Natural killer cell (primary cell): ENCODE measurements at regions not wholly inside any gene's neighbourhood (a gene's known extent, or its start where the extent isn't known, plus 50 kb on each side); places are given as distances from the start of the nearest gene placed in this dataset.

ENCODE experiments used
- ATAC-seq, 3 donors: fragments of 150-1000 bp in 2 of 3; fragments of 200-7000 bp in 1 of 3; cut with Tn5 transposase; 1 replicate in 1 of 3; 2 replicates in 2 of 3; pipeline ENCODE4 v1.10.0; 2021; ENCODE audit warnings: mild to moderate bottlenecking in 2 of 3, moderate library complexity in 2 of 3
- DNase-seq, 2 donors: peaks; one replicate each; pipeline versions ENCODE4 v3.0.0 to v3.0.0-alpha.2; 2013 to 2021; ENCODE audit warnings: mixed read lengths in 1 of 2
- H3K27ac ChIP-seq: one replicate; pipeline ENCODE4 v1.5.1; 2013; ENCODE audit warnings: mild to moderate bottlenecking, low read length
- H3K27me3 ChIP-seq: one replicate; pipeline ENCODE4 v1.6.1; 2013; ENCODE audit warnings: low read length; ENCODE audit not compliant: control insufficient read depth, insufficient read depth
- H3K36me3 ChIP-seq: one replicate; pipeline ENCODE4 v1.6.1; 2013; ENCODE audit warnings: low read length; ENCODE audit not compliant: control insufficient read depth, insufficient read depth
- H3K4me1 ChIP-seq: one replicate; pipeline ENCODE4 v1.6.1; 2013; ENCODE audit warnings: low read length; ENCODE audit not compliant: control insufficient read depth, insufficient read depth
- H3K4me3 ChIP-seq: one replicate; pipeline ENCODE4 v1.5.1; 2013; ENCODE audit warnings: low read length
- H3K9me3 ChIP-seq: one replicate; pipeline ENCODE4 v1.6.1; 2013; ENCODE audit warnings: low read length; ENCODE audit not compliant: control insufficient read depth, insufficient read depth
- H3K27ac Mint-ChIP-seq, 2 donors: one replicate each; pipeline ENCODE4 v1.8.0; 2022; ENCODE audit warnings: mild to moderate bottlenecking in 2 of 2, mixed read lengths in 2 of 2, moderate library complexity in 1 of 2
- H3K27me3 Mint-ChIP-seq, 2 donors: one replicate each; pipeline ENCODE4 v1.8.0; 2022; ENCODE audit warnings: low read depth in 2 of 2, mixed read lengths in 2 of 2
- H3K36me3 Mint-ChIP-seq: one replicate; pipeline ENCODE4 v1.8.0; 2022; ENCODE audit warnings: mixed read lengths
- H3K4me1 Mint-ChIP-seq, 2 donors: one replicate each; pipeline ENCODE4 v1.8.0; 2022; ENCODE audit warnings: mixed read lengths in 2 of 2
- H3K4me3 Mint-ChIP-seq: one replicate; pipeline ENCODE4 v1.8.0; 2022; ENCODE audit warnings: mild to moderate bottlenecking, moderate library complexity, mixed read lengths
- H3K9me3 Mint-ChIP-seq, 2 donors: one replicate each; pipeline ENCODE4 v1.8.0; 2022; ENCODE audit warnings: mixed read lengths in 2 of 2
- WGBS: methylation state at CpG from one replicate; pipeline ENCODE4 v1.1.7; 2013; ENCODE audit warnings: missing lambda C conversion rate; ENCODE audit not compliant: insufficient coverage; 5-methylcytosine and 5-hydroxymethylcytosine counted together
- intact Hi-C: fragments of 100-400 bp; cut with micrococcal nuclease; formaldehyde crosslinking; loops from one replicate; pipeline ENCODE4 v1.14.2; 2022
- TF ChIP-seq, protein P1 (sequence below): fragments of 200-600 bp; IDR thresholded peaks from one replicate; pipeline ENCODE4 v1.8.0; 2022; ENCODE audit warnings: antibody characterized with exemption

- H3K27ac ChIP-seq = no peak overlapping the region
- peaks cover 0 to 5% of the 10 kb centered on the region in 2 donors for H3K9me3 Mint-ChIP-seq
- H3K27me3 Mint-ChIP-seq = peaks cover 3 to 9% of the 10 kb centered on the region in 2 donors
- intact Hi-C loops = no loop called here
- H3K27ac Mint-ChIP-seq = no peak overlapping the region
- no peaks in the 10 kb centered on the region for H3K36me3 ChIP-seq
- TF ChIP-seq, protein P1, sequence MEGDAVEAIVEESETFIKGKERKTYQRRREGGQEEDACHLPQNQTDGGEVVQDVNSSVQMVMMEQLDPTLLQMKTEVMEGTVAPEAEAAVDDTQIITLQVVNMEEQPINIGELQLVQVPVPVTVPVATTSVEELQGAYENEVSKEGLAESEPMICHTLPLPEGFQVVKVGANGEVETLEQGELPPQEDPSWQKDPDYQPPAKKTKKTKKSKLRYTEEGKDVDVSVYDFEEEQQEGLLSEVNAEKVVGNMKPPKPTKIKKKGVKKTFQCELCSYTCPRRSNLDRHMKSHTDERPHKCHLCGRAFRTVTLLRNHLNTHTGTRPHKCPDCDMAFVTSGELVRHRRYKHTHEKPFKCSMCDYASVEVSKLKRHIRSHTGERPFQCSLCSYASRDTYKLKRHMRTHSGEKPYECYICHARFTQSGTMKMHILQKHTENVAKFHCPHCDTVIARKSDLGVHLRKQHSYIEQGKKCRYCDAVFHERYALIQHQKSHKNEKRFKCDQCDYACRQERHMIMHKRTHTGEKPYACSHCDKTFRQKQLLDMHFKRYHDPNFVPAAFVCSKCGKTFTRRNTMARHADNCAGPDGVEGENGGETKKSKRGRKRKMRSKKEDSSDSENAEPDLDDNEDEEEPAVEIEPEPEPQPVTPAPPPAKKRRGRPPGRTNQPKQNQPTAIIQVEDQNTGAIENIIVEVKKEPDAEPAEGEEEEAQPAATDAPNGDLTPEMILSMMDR = no peak
- no peak for DNase-seq
- H3K9me3 ChIP-seq = no peaks in the 10 kb centered on the region
- no peaks in the 10 kb centered on the region for H3K27me3 ChIP-seq
- H3K4me1 ChIP-seq = no peaks in the 10 kb centered on the region
- H3K4me3 Mint-ChIP-seq = no peak overlapping the region
- no peak overlapping the region for H3K4me3 ChIP-seq
- WGBS = 86% methylated on average over 3 of the region's 4 CpGs
- no peaks in the 10 kb centered on the region for H3K4me1 Mint-ChIP-seq
- H3K36me3 Mint-ChIP-seq = no peaks in the 10 kb centered on the region
- ATAC-seq = no peak
These were observed 55.1 kb upstream of the SLC1A1 start for GRCh38 chr9:4435197-4435596.

DNA sequence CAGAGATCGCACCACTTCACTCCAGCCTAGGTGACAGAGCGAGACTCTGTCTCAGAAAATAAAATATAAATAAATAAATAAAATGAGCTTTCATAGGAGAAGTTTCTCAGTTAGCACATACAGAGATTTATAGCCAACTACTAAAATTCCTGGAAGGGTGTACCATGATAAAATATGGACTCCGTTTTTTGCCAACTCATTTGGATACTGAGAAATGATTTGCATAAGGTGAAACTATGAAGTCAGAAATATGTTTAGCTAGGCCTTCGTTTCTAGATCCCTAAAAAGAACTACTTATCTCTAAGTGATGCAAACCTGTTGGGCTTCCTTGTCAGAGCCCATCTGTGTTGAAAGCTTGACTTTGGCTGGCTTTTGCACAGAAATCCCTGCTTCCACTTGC is 56.9 kb upstream of the SLC1A1 start:
- no peak for DNase-seq
- Histone ChIP-seq H3K4me3 (no peak overlapping the region), H3K4me1 (no peaks in the 10 kb centered on the region), H3K36me3 (no peaks in the 10 kb centered on the region), H3K9me3 (no peaks in the 10 kb centered on the region), H3K27me3 (no peaks in the 10 kb centered on the region), H3K27ac (no peak overlapping the region)
- TF ChIP-seq, protein P1 = no peak
- intact Hi-C loops = no loop called here
- Mint-ChIP-seq H3K36me3 (no peaks in the 10 kb centered on the region), H3K4me3 (no peak overlapping the region), H3K27ac (no peak overlapping the region), H3K27me3 (peaks cover 0 to 3% of the 10 kb centered on the region in 2 donors), H3K9me3 (no peaks in the 10 kb centered on the region), H3K4me1 (no peaks in the 10 kb centered on the region)
- ATAC-seq = no peak
- 0% methylated on average over 1 of the region's 4 CpGs for whole genome bisulfite sequencing

- WGBS = 83% methylated on average over 3 of the region's 3 CpGs
- intact Hi-C loops = no loop called here
- TF ChIP-seq, protein P1 = no peak
- DNase-seq = no peak
- Mint-ChIP-seq H3K27ac (no peak overlapping the region), H3K4me1 (no peaks in the 10 kb centered on the region), H3K4me3 (no peak overlapping the region), H3K36me3 (no peaks in the 10 kb centered on the region), H3K27me3 (no peaks in the 10 kb centered on the region), H3K9me3 (no peaks in the 10 kb centered on the region)
- no peak overlapping the region for H3K4me3 ChIP-seq
- H3K9me3 ChIP-seq = no peaks in the 10 kb centered on the region
- no peak for ATAC-seq
- no peaks in the 10 kb centered on the region for H3K27me3 ChIP-seq
- H3K36me3 ChIP-seq = no peaks in the 10 kb centered on the region
- H3K4me1 ChIP-seq = no peaks in the 10 kb centered on the region
- no peak overlapping the region for H3K27ac ChIP-seq
These were observed 59.6 kb upstream of the SLC1A1 start for GRCh38 chr9:4430432-4431261.
